ENCODE measurements at regions not wholly inside any gene's neighbourhood (a gene's known extent, or its start where the extent isn't known, plus 50 kb on each side); places are given as distances from the start of the nearest gene placed in this dataset.
"Not testable (repeated sequence)": the region's sequence is repeated elsewhere in the genome, so short reads cannot be mapped to it uniquely, and the experiment has no call there.

DNA sequence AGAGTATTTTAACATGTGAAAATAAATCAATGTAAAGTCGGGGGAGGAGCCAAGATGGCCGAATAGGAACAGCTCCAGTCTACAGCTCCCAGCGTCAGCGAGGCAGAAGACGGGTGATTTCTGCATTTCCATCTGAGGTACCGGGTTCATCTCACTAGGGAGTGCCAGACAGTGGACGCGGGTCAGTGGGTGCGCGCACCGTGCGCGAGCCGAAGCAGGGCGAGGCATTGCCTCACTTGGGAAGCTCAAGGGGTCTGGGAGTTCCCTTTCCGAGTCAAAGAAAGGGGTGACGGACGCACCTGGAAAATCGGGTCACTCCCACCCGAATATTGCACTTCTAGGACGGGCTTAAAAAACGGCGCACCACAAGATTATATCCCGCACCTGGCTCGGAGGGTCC, 208.4 kb upstream of the LRTM1 start:
- TF ChIP-seq, protein P1, sequence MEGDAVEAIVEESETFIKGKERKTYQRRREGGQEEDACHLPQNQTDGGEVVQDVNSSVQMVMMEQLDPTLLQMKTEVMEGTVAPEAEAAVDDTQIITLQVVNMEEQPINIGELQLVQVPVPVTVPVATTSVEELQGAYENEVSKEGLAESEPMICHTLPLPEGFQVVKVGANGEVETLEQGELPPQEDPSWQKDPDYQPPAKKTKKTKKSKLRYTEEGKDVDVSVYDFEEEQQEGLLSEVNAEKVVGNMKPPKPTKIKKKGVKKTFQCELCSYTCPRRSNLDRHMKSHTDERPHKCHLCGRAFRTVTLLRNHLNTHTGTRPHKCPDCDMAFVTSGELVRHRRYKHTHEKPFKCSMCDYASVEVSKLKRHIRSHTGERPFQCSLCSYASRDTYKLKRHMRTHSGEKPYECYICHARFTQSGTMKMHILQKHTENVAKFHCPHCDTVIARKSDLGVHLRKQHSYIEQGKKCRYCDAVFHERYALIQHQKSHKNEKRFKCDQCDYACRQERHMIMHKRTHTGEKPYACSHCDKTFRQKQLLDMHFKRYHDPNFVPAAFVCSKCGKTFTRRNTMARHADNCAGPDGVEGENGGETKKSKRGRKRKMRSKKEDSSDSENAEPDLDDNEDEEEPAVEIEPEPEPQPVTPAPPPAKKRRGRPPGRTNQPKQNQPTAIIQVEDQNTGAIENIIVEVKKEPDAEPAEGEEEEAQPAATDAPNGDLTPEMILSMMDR (IDR thresholded peaks at IDR 0.05), result not testable (repeated sequence)
- TF ChIP-seq POLR2A (IDR thresholded peaks at IDR 0.05), result not testable (repeated sequence)

Measured in lower leg skin (tissue), 3 donors.